ENCODE measurements at regions not wholly inside any gene's neighbourhood (a gene's known extent, or its start where the extent isn't known, plus 50 kb on each side); places are given as distances from the start of the nearest gene placed in this dataset.

DNA sequence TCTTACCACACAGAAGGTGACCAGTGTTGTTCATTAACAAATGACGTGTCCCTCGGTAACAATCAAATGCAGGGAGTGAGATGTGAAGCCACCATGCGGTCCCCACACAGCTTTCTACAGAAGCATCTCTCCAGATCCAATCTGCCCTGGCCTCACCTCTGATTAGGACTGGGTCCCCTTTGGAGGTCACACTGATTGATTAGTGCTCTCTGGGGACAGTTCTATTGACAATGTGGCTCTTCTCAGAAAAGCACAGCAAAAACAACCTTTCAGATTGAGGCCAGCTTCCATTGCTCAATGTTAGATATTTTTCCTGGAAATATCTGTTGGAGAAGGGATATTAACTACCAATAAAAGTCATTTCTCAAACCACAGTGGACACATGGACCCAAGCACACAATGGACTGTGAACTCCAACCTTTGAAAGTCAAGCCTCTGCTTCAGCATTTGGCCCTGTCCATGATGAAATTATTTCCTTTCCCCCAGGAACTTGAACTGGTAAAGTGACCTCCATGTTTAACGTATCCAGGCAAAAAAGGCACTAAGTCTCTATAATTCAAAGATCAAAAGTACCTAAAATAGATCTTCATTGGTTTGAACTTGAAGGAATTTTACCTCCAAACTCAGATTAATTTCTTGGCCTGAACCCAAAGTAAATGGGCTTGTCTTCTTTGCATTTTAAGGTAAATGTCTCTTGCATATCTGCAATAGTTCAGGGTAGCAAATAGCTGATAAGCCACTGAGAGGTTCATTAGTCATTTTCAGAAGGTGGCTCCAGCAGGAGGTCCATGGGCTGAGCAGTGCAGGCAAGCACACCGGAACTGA is 118.5 kb downstream of the FOXA2 start (continued):
- TF ChIP-seq THYN1 (CRISPR knock-in tag; IDR thresholded peaks at IDR 0.05; ENCODE audit: borderline replicate concordance, low read depth) (no peak), HNF1A (IDR thresholded peaks at IDR 0.05; ENCODE audit: low read depth) (0 out of 2 replicates have a peak, but pooled peaks have one; percentile 12), HNF1A (CRISPR knock-in tag; IDR thresholded peaks at IDR 0.05; ENCODE audit: borderline replicate concordance) (peak; percentile 61; the same call in 1 of the 2 replicates), KLF12 (CRISPR knock-in tag; IDR thresholded peaks at IDR 0.05; ENCODE audit: borderline replicate concordance) (no peak), CEBPG (CRISPR knock-in tag; IDR thresholded peaks at IDR 0.05) (0 out of 2 replicates have a peak, but pooled peaks have one; percentile 11), ZNF180 (CRISPR knock-in tag; IDR thresholded peaks at IDR 0.05; ENCODE audit: borderline replicate concordance, low read depth) (no peak), CSRNP1 (CRISPR knock-in tag; IDR thresholded peaks at IDR 0.05) (no peak; the same call in 1 of the 2 replicates), ZNF691 (CRISPR knock-in tag; IDR thresholded peaks at IDR 0.05; ENCODE audit: borderline replicate concordance, low read depth) (no peak), RXRB (CRISPR knock-in tag; IDR thresholded peaks at IDR 0.05; ENCODE audit: borderline replicate concordance) (peak; percentile 16; the same call in 1 of the 2 replicates), ELF1 (CRISPR knock-in tag; IDR thresholded peaks at IDR 0.05) (no peak; the same call in 1 of the 2 replicates), EHMT2 (IDR thresholded peaks at IDR 0.05; ENCODE audit: borderline replicate concordance, low read depth, low read length) (peak; percentile 74), ZNF205 (CRISPR knock-in tag; IDR thresholded peaks at IDR 0.05) (no peak), SRSF9 (IDR thresholded peaks at IDR 0.05; ENCODE audit: borderline replicate concordance, insufficient read depth, low read depth, low read length, poor library complexity, severe bottlenecking) (no peak), ZNF232 (CRISPR knock-in tag; IDR thresholded peaks at IDR 0.05; ENCODE audit: borderline replicate concordance) (no peak), KMT2A (CRISPR knock-in tag; IDR thresholded peaks at IDR 0.05) (no peak), ZBTB33 (CRISPR knock-in tag; IDR thresholded peaks at IDR 0.05) (no peak), ZNF34 (CRISPR knock-in tag; IDR thresholded peaks at IDR 0.05; ENCODE audit: borderline replicate concordance) (peak; percentile 69; the same call in 1 of the 2 replicates), NCOA5 (CRISPR knock-in tag; IDR thresholded peaks at IDR 0.05) (no peak), ZEB1 (IDR thresholded peaks at IDR 0.05; ENCODE audit: insufficient replicate concordance, low read depth) (no peak), ZFP37 (CRISPR knock-in tag; IDR thresholded peaks at IDR 0.05; ENCODE audit: borderline replicate concordance) (no peak), MYC (CRISPR knock-in tag; IDR thresholded peaks at IDR 0.05; ENCODE audit: borderline replicate concordance) (no peak)

Data from HepG2 (cell line).